Lower lobe of right lung (tissue), 2 donors: ENCODE measurements at regions not wholly inside any gene's neighbourhood (a gene's known extent, or its start where the extent isn't known, plus 50 kb on each side); places are given as distances from the start of the nearest gene placed in this dataset.
"Not testable (repeated sequence)": the region's sequence is repeated elsewhere in the genome, so short reads cannot be mapped to it uniquely, and the experiment has no call there.

Source experiments
- ATAC-seq, 2 donors: fragments of 200-7000 bp; cut with Tn5 transposase; one replicate each; pipeline ENCODE4 v1.9.1; 2020 to 2022; ENCODE audit warnings: mild to moderate bottlenecking in 2 of 2, moderate library complexity in 2 of 2
- DNase-seq: peaks from one replicate; pipeline ENCODE4 v3.0.0-alpha.2; 2020
- H3K27ac ChIP-seq: fragments of 200-600 bp; one replicate; pipeline ENCODE4 v1.8.0; 2022
- H3K27me3 ChIP-seq: fragments of 200-600 bp; one replicate; pipeline ENCODE4 v1.8.0; 2022; ENCODE audit warnings: low read depth
- H3K36me3 ChIP-seq: fragments of 200-600 bp; one replicate; pipeline ENCODE4 v1.8.0; 2022; ENCODE audit warnings: mild to moderate bottlenecking
- H3K4me1 ChIP-seq: fragments of 200-600 bp; one replicate; pipeline ENCODE4 v1.8.0; 2022
- H3K4me3 ChIP-seq: fragments of 200-600 bp; one replicate; pipeline ENCODE4 v1.8.0; 2022; ENCODE audit warnings: mild to moderate bottlenecking
- H3K9me3 ChIP-seq: fragments of 200-600 bp; one replicate; pipeline ENCODE4 v1.8.0; 2022
- intact Hi-C: fragments of 100-400 bp; cut with DNase I; formaldehyde crosslinking; loops from one replicate; pipeline ENCODE4 v1.11.0; 2022
- TF ChIP-seq, protein P1 (sequence below): fragments of 200-600 bp; IDR thresholded peaks from one replicate; pipeline ENCODE4 v1.8.0; 2022; ENCODE audit warnings: antibody characterized with exemption, mild to moderate bottlenecking
- donor health status: DM: no; HTN: yes; CAD: no; lungs with severe emphysema.

DNA sequence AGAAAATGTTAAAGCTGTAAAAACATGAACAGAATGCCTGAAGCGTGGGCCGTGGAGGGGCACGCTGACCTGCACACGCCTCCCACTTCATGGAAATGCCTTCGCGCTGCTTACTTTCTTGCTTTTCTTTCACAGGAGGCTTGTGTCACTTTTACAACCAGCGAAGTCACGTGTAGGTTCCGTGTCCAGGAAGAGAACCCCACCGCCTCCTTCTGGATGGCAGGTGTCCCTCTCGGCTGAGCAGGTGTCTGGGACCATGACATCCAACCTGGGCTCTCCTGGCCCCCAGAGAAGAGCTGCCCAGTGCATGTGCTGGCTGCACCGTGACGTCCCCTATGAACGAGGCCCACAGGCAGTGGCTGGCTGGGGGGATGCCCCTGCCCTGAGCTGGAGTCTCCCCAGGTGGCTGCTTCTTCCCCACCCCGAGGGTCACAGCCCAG, 345.0 kb upstream of the SFSWAP start:
- no peaks in the 10 kb centered on the region for H3K4me1 ChIP-seq
- no peak overlapping the region for H3K4me3 ChIP-seq
- ATAC-seq (no peak), DNase-seq (peak; percentile 32)
- H3K27me3 ChIP-seq = peaks cover 4% of the 10 kb centered on the region
- no peaks in the 10 kb centered on the region for H3K36me3 ChIP-seq
- H3K27ac ChIP-seq = no peak overlapping the region
- TF ChIP-seq, protein P1, sequence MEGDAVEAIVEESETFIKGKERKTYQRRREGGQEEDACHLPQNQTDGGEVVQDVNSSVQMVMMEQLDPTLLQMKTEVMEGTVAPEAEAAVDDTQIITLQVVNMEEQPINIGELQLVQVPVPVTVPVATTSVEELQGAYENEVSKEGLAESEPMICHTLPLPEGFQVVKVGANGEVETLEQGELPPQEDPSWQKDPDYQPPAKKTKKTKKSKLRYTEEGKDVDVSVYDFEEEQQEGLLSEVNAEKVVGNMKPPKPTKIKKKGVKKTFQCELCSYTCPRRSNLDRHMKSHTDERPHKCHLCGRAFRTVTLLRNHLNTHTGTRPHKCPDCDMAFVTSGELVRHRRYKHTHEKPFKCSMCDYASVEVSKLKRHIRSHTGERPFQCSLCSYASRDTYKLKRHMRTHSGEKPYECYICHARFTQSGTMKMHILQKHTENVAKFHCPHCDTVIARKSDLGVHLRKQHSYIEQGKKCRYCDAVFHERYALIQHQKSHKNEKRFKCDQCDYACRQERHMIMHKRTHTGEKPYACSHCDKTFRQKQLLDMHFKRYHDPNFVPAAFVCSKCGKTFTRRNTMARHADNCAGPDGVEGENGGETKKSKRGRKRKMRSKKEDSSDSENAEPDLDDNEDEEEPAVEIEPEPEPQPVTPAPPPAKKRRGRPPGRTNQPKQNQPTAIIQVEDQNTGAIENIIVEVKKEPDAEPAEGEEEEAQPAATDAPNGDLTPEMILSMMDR = no peak
- intact Hi-C loops = no loop called here
- no peaks in the 10 kb centered on the region for H3K9me3 ChIP-seq

DNA sequence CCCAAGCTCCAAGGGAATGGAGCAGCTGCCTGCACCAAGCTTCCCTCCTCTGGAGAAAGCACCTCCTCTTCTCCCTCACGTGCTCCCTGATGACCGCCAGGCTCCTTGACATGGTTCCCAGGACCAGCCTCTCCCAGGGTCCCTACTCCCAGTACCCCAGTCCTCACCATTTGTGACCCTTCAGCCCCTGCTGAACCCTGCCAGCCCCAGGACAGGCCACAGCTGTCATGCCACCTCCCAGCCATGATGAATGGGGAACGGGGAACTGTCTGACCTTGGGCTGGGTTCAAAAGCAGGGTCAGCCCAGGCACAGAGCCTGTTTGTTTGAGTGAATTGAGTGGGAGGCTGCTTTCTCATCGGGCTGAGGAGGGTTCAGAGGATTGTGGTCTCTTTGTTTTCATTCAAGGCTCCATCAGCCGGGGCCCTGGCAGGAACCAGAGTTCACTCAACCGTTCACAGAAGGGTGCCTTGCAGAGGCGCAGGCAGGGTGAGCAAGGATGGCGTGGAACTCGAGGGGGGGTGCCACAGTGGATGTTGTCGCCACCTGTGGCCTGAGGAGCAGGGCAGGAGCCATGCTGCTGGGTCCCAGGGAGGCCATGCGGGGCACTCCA, 344.5 kb upstream of the SFSWAP start:
- Histone ChIP-seq H3K27me3 (peaks cover 4% of the 10 kb centered on the region), H3K9me3 (no peaks in the 10 kb centered on the region), H3K4me1 (no peaks in the 10 kb centered on the region), H3K27ac (no peak overlapping the region), H3K4me3 (no peak overlapping the region), H3K36me3 (no peaks in the 10 kb centered on the region)
- ATAC-seq (no peak), DNase-seq (no peak)
- intact Hi-C loops = no loop called here
- TF ChIP-seq, protein P1 = no peak

DNA sequence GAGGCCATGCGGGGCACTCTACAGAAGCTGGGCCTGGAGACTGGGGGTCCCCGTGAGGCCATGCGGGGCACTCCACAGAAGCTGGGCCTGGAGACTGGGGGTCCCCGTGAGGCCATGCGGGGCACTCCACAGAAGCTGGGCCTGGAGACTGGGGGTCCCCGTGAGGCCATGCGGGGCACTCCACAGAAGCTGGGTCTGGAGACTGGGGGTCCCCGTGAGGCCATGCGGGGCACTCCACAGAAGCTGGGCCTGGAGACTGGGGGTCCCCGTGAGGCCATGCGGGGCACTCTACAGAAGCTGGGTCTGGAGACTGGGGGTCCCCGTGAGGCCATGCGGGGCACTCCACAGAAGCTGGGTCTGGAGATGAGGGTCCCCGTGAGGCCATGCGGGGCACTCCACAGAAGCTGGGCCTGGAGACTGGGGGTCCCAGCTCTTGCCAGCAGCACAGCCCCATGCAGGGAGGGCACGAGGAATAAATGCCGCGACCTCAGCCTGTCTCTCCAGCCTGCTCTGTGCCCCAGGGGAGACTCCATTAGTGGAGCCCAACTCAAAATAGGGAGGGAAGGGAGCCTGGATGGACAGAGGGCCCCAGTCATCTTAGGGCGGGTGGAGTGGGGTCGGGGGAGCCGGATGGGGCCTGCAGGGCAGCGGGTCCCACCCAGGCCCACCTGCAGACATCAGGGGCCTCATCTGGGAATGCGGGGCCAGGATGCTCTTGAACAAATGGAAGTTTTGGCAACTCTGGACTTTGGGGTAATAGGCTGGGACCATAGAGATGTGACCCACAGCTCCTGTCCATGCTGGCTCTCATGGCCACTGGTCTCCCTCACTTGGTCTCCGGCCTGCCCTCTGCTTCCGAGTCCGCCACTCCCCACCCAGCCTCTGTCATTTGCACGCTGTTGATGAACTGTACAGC, 343.6 kb upstream of the SFSWAP start:
- H3K27ac ChIP-seq, H3K36me3 ChIP-seq, H3K4me3 ChIP-seq, H3K9me3 ChIP-seq, intact Hi-C loops, DNase-seq, H3K27me3 ChIP-seq, ATAC-seq, H3K4me1 ChIP-seq: not testable (repeated sequence)

DNA sequence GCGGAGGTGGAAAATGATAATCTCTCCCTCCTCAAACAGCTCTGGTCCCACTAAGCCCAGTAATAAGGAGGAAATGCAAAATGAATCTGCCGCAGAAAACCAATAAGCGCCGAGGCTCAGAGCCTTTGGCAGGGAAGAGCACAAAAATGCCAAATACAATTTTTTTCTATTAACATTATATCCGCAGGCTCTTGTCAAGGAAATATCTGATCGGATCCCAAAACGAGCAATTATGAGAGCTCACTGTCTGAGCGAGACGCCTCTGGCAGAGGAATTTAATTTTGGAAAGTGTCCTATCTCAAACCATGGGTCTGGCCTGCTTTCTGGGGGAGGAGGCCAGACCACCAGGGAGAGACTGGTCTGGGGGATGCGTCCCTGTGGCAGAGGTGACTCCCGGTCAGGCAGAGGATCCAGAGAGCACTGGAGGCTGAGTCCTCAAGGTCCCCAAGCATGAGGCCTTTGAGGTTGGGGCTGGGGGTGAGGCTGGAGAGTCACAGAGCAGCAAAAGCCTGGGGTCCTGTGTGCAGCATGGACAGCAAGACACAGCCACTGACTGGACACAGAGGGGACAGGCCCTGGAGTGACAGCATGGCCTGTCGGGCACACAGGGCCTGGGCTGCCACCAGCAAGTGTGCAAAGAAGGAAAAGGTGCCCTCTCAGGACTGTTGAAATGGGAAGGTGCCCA, 342.8 kb upstream of the SFSWAP start:
- intact Hi-C loops = no loop called here

DNA sequence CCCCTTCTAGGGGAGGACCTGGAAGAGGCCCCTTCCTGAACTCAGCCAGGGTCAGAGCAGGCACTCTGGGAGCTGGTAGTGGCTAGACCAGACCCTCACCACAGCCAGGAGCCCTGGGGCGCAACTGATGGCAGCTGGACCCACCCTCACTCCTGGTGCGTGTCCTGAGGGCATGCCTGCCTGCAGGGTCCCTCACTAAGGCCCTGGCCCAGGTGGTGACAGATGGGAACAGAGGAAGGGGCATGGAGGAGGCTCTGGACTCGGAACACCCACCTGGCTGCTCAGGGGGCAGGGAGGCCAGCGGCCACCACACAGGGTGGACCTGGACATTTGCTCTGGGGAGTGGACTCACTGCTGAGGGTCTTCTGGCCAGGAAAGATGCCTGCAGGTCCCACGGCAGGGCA, 342.2 kb upstream of the SFSWAP start:
- intact Hi-C loops = no loop called here
- Histone ChIP-seq H3K4me3 (no peak overlapping the region), H3K36me3 (no peaks in the 10 kb centered on the region), H3K27me3 (peaks cover 4% of the 10 kb centered on the region), H3K27ac (no peak overlapping the region), H3K4me1 (no peaks in the 10 kb centered on the region), H3K9me3 (no peaks in the 10 kb centered on the region)
- peak in 1 of 2 donors; percentile 23 for ATAC-seq
- TF ChIP-seq, protein P1 = no peak
- peak; percentile 28 for DNase-seq

More for the DNA sequence above, 342.8 kb upstream of the SFSWAP start:
- no peak overlapping the region for H3K4me3 ChIP-seq
- DNase-seq (peak; percentile 26), ATAC-seq (no peak)
- H3K36me3 ChIP-seq = no peaks in the 10 kb centered on the region
- TF ChIP-seq, protein P1 = no peak
- H3K4me1 ChIP-seq = no peaks in the 10 kb centered on the region
- peaks cover 4% of the 10 kb centered on the region for H3K27me3 ChIP-seq
- no peak overlapping the region for H3K27ac ChIP-seq
- no peaks in the 10 kb centered on the region for H3K9me3 ChIP-seq
